Liver (tissue), 8 donors: ENCODE measurements at regions not wholly inside any gene's neighbourhood (a gene's known extent, or its start where the extent isn't known, plus 50 kb on each side); places are given as distances from the start of the nearest gene placed in this dataset.

Source experiments
- DNase-seq: peaks from one replicate; pipeline ENCODE4 v3.0.0-alpha.2; 2017; ENCODE audit warnings: low spot score
- H3K27ac ChIP-seq, 2 donors: one replicate each; pipeline ENCODE4 v1.7.0; 2013; ENCODE audit warnings: inconsistent platforms in 2 of 2, low read length in 2 of 2, control low read depth in 1 of 2, low read depth in 1 of 2, mild to moderate bottlenecking in 1 of 2
- H3K27me3 ChIP-seq, 4 donors: one replicate each; pipeline versions ENCODE4 v1.6.1 to v1.7.0; 2013; ENCODE audit warnings: low read length in 3 of 4, inconsistent platforms in 1 of 4, mild to moderate bottlenecking in 1 of 4, moderate library complexity in 1 of 4; ENCODE audit not compliant: control insufficient read depth in 4 of 4, insufficient read depth in 4 of 4
- H3K36me3 ChIP-seq, 4 donors: one replicate each; pipeline versions ENCODE4 v1.6.1 to v1.7.0; 2013; ENCODE audit warnings: low read length in 3 of 4, mild to moderate bottlenecking in 3 of 4, low read depth in 1 of 4, moderate library complexity in 1 of 4; ENCODE audit not compliant: control insufficient read depth in 4 of 4, insufficient read depth in 3 of 4
- H3K4me1 ChIP-seq, 4 donors: one replicate each; pipeline versions ENCODE4 v1.6.1 to v1.7.0; 2013; ENCODE audit warnings: low read length in 3 of 4, mild to moderate bottlenecking in 3 of 4, moderate library complexity in 1 of 4; ENCODE audit not compliant: control insufficient read depth in 4 of 4, insufficient read depth in 4 of 4
- H3K4me3 ChIP-seq, 3 donors: one replicate each; pipeline versions ENCODE4 v1.6.1 to v1.7.0; 2013; ENCODE audit warnings: low read length in 3 of 3, control low read depth in 1 of 3, low read depth in 1 of 3, mild to moderate bottlenecking in 1 of 3
- H3K9ac ChIP-seq, 2 donors: one replicate each; pipeline ENCODE4 v1.7.0; 2013; ENCODE audit warnings: low read length in 2 of 2, mild to moderate bottlenecking in 2 of 2, moderate library complexity in 2 of 2, control low read depth in 1 of 2, low read depth in 1 of 2
- H3K9me3 ChIP-seq, 4 donors: one replicate each; pipeline versions ENCODE4 v1.6.1 to v1.7.0; 2013; ENCODE audit warnings: low read length in 3 of 4; ENCODE audit not compliant: control insufficient read depth in 4 of 4
- CTCF ChIP-seq: fragments of 150-350 bp; IDR thresholded peaks from 2 replicates; pipeline ENCODE4 v1.5.1; 2017; ENCODE audit warnings: improper control_type of control experiment, low read depth, low read length; ENCODE audit not compliant: missing input control
- FOXA2 ChIP-seq: IDR thresholded peaks from 2 replicates; pipeline ENCODE4 v1.6.1; 2016; ENCODE audit warnings: antibody characterized with exemption
- HNF4A ChIP-seq, 2 donors: conservative IDR thresholded peaks; 2 replicates each; pipeline ENCODE4 v1.6.1; 2016; ENCODE audit warnings: antibody characterized with exemption in 2 of 2, mild to moderate bottlenecking in 2 of 2
- JUND ChIP-seq, 2 donors: IDR thresholded peaks; 2 replicates each; pipeline ENCODE4 v1.6.1; 2016; ENCODE audit warnings: antibody characterized with exemption in 2 of 2
- MAX ChIP-seq: IDR thresholded peaks from 2 replicates; pipeline ENCODE4 v1.6.1; 2016; ENCODE audit warnings: antibody characterized with exemption
- NR2F2 ChIP-seq: IDR thresholded peaks from 2 replicates; pipeline ENCODE4 v1.6.1; 2016; ENCODE audit warnings: antibody characterized with exemption
- RAD21 ChIP-seq, 2 donors: IDR thresholded peaks; 2 replicates each; pipeline ENCODE4 v1.6.1; 2016; ENCODE audit warnings: antibody characterized with exemption in 2 of 2, mild to moderate bottlenecking in 2 of 2
- REST ChIP-seq: IDR thresholded peaks from 2 replicates; pipeline ENCODE4 v1.6.1; 2016; ENCODE audit warnings: antibody characterized with exemption, mild to moderate bottlenecking
- RXRA ChIP-seq, 2 donors: IDR thresholded peaks; 2 replicates each; pipeline ENCODE4 v1.6.1; 2017 to 2018; ENCODE audit warnings: antibody characterized with exemption in 2 of 2, mild to moderate bottlenecking in 1 of 2
- SP1 ChIP-seq: IDR thresholded peaks from 2 replicates; pipeline ENCODE4 v1.6.1; 2018; ENCODE audit warnings: antibody characterized with exemption, mild to moderate bottlenecking
- TAF1 ChIP-seq: conservative IDR thresholded peaks from 2 replicates; pipeline ENCODE4 v1.6.1; 2016; ENCODE audit warnings: antibody characterized with exemption, mild to moderate bottlenecking
- YY1 ChIP-seq: IDR thresholded peaks from 2 replicates; pipeline ENCODE4 v1.6.1; 2016; ENCODE audit warnings: antibody characterized with exemption, mild to moderate bottlenecking
- ZBTB33 ChIP-seq: IDR thresholded peaks from 2 replicates; pipeline ENCODE4 v1.6.1; 2016; ENCODE audit warnings: antibody characterized with exemption
- WGBS: extraction: QIAGEN DNeasy Blood & Tissue Kit; methylation state at CpG from one replicate; pipeline ENCODE4 v1.1.7; 2013; 5-methylcytosine and 5-hydroxymethylcytosine counted together
- donor health status: healthy.
- donor health status: healthy.
- donor health status: healthy.
- donor health status: healthy.
- donor health status: healthy.

- TF ChIP-seq ZBTB33 (no peak), NR2F2 (no peak), HNF4A (conservative IDR thresholded peaks at IDR 0.05) (no peak), MAX (no peak)
Observed at GRCh38 chrX:113287761-113288160, 447.1 kb upstream of the AMOT start (continued).

GRCh38 chrX:113275804-113276203, 435.2 kb upstream of the AMOT start:
- WGBS: 75% methylated on average over 2 of the region's 2 CpGs

More at GRCh38 chrX:113275804-113276203, 435.2 kb upstream of the AMOT start:
- Histone ChIP-seq H3K4me1 (no peaks in the 10 kb centered on the region), H3K27me3 (no peaks in the 10 kb centered on the region), H3K9ac (no peak overlapping the region), H3K36me3 (no peaks in the 10 kb centered on the region), H3K27ac (no peak overlapping the region), H3K9me3 (no peaks in the 10 kb centered on the region), H3K4me3 (no peak overlapping the region)
- TF ChIP-seq RAD21 (IDR thresholded peaks at IDR 0.05): no peak
- TF ChIP-seq TAF1: no peak
- no peak for TF ChIP-seq HNF4A (conservative IDR thresholded peaks at IDR 0.05)
- TF ChIP-seq JUND (IDR thresholded peaks at IDR 0.05): no peak
- TF ChIP-seq CTCF: no peak
- TF ChIP-seq YY1: no peak
- no peak for TF ChIP-seq FOXA2
- TF ChIP-seq REST: no peak
- TF ChIP-seq NR2F2: no peak
- no peak for TF ChIP-seq SP1
- no peak for TF ChIP-seq RXRA (IDR thresholded peaks at IDR 0.05)
- TF ChIP-seq ZBTB33: no peak
- DNase-seq: no peak
